ENCODE measurements at regions not wholly inside any gene's neighbourhood (a gene's known extent, or its start where the extent isn't known, plus 50 kb on each side); places are given as distances from the start of the nearest gene placed in this dataset.

GRCh38 chr10:61606959-61607907, 55.5 kb upstream of the CABCOCO1 start:
- no peaks in the 10 kb centered on the region for H3K4me1 Mint-ChIP-seq (ENCODE audit: low read depth, unreplicated experiment)
- peak; percentile 45 for TF ChIP-seq CTCF (IDR thresholded peaks at IDR 0.05; ENCODE audit: unreplicated experiment)
- H3K4me3 Mint-ChIP-seq (ENCODE audit: low read depth, unreplicated experiment): no peak overlapping the region
- DNase-seq: no peak
- CTCF ChIA-PET: interaction anchor here (0.6 kb wide), 1 partner anchor 151 kb away, joined by 3 read pairs; no protein-coding TSS in a partner anchor
- H3K9me3 Mint-ChIP-seq (ENCODE audit: low read depth, unreplicated experiment): no peaks in the 10 kb centered on the region
- intact Hi-C loops (cut with micrococcal nuclease; ENCODE audit: unreplicated experiment): loop anchor here (5.0 to 10.0 kb wide), 2 partner anchors 125 to 228 kb away; no protein-coding TSS in a partner anchor
- H3K27me3 Mint-ChIP-seq (ENCODE audit: unreplicated experiment): no peaks in the 10 kb centered on the region
- no TSS peak for BruUV-seq (replicated peaks)
- no peaks in the 10 kb centered on the region for H3K36me3 Mint-ChIP-seq (ENCODE audit: insufficient read depth, unreplicated experiment)
- no peak overlapping the region for H3K27ac Mint-ChIP-seq (ENCODE audit: unreplicated experiment)

- DNase-seq: no peak
- Mint-ChIP-seq H3K36me3 (ENCODE audit: insufficient read depth, unreplicated experiment) (no peaks in the 10 kb centered on the region), H3K9me3 (ENCODE audit: low read depth, unreplicated experiment) (no peaks in the 10 kb centered on the region), H3K27ac (ENCODE audit: unreplicated experiment) (no peak overlapping the region), H3K4me1 (ENCODE audit: low read depth, unreplicated experiment) (no peaks in the 10 kb centered on the region), H3K27me3 (ENCODE audit: unreplicated experiment) (no peaks in the 10 kb centered on the region), H3K4me3 (ENCODE audit: low read depth, unreplicated experiment) (no peak overlapping the region)
- no peak for TF ChIP-seq CTCF (IDR thresholded peaks at IDR 0.05; ENCODE audit: unreplicated experiment)
- BruUV-seq (replicated peaks): no TSS peak
- CTCF ChIA-PET: interaction anchor here (0.6 kb wide), 2 partner anchors 96 to 452 kb away, joined by 3 to 6 read pairs; no protein-coding TSS in a partner anchor
- intact Hi-C loops (cut with micrococcal nuclease; ENCODE audit: unreplicated experiment): loop anchor here (5.0 to 10.0 kb wide), 2 partner anchors 127 to 230 kb away; no protein-coding TSS in a partner anchor
These were observed 57.5 kb upstream of the CABCOCO1 start for GRCh38 chr10:61605221-61605620.

GRCh38 chr10:61600399-61600798, 62.3 kb upstream of the CABCOCO1 start:
- no peaks in the 10 kb centered on the region for H3K36me3 Mint-ChIP-seq (ENCODE audit: insufficient read depth, unreplicated experiment)
- H3K27ac Mint-ChIP-seq (ENCODE audit: unreplicated experiment): no peak overlapping the region
- no peaks in the 10 kb centered on the region for H3K4me1 Mint-ChIP-seq (ENCODE audit: low read depth, unreplicated experiment)
- CTCF ChIA-PET: interaction anchor here (1.0 kb wide), 1 partner anchor 13 kb away, joined by 3 read pairs; no protein-coding TSS in a partner anchor
- DNase-seq: no peak
- no peak overlapping the region for H3K4me3 Mint-ChIP-seq (ENCODE audit: low read depth, unreplicated experiment)
- H3K27me3 Mint-ChIP-seq (ENCODE audit: unreplicated experiment): peaks cover 9% of the 10 kb centered on the region
- no peaks in the 10 kb centered on the region for H3K9me3 Mint-ChIP-seq (ENCODE audit: low read depth, unreplicated experiment)
- BruUV-seq (replicated peaks): no TSS peak
- intact Hi-C loops (cut with micrococcal nuclease; ENCODE audit: unreplicated experiment): loop anchor here (10.0 kb wide), 1 partner anchor 234 kb away; no protein-coding TSS in a partner anchor
- TF ChIP-seq CTCF (IDR thresholded peaks at IDR 0.05; ENCODE audit: unreplicated experiment): no peak

- no peak overlapping the region for H3K27ac Mint-ChIP-seq (ENCODE audit: unreplicated experiment)
- CTCF ChIA-PET: no interaction called here
- no peaks in the 10 kb centered on the region for H3K4me1 Mint-ChIP-seq (ENCODE audit: low read depth, unreplicated experiment)
- no TSS peak for BruUV-seq (replicated peaks)
- intact Hi-C loops (cut with micrococcal nuclease; ENCODE audit: unreplicated experiment): no loop called here
- H3K4me3 Mint-ChIP-seq (ENCODE audit: low read depth, unreplicated experiment): no peak overlapping the region
- H3K27me3 Mint-ChIP-seq (ENCODE audit: unreplicated experiment): peaks cover 9% of the 10 kb centered on the region
- DNase-seq: no peak
- no peaks in the 10 kb centered on the region for H3K36me3 Mint-ChIP-seq (ENCODE audit: insufficient read depth, unreplicated experiment)
- no peak for TF ChIP-seq CTCF (IDR thresholded peaks at IDR 0.05; ENCODE audit: unreplicated experiment)
- H3K9me3 Mint-ChIP-seq (ENCODE audit: low read depth, unreplicated experiment): no peaks in the 10 kb centered on the region
These were observed 68.3 kb upstream of the CABCOCO1 start for GRCh38 chr10:61594430-61594829.
